ENCODE measurements at regions not wholly inside any gene's neighbourhood (a gene's known extent, or its start where the extent isn't known, plus 50 kb on each side); places are given as distances from the start of the nearest gene placed in this dataset.

GRCh38 chr2:194252127-194252526, 1404.9 kb upstream of the SLC39A10 start:
- no peak for TF ChIP-seq CTCF (IDR thresholded peaks at IDR 0.05; ENCODE audit: extremely low read depth, low read depth, low read length)
- no peak overlapping the region for H3K4me2 ChIP-seq (ENCODE audit: insufficient read depth, low read length)
- H3K27ac ChIP-seq (ENCODE audit: low read depth, low read length), result no peak overlapping the region
- H3K27me3 ChIP-seq (ENCODE audit: insufficient read depth, low read length), result no peaks in the 10 kb centered on the region
- no peaks in the 10 kb centered on the region for H3K79me2 ChIP-seq (ENCODE audit: insufficient read depth, low read length)
- no peaks in the 10 kb centered on the region for H3K9me3 ChIP-seq (ENCODE audit: low read depth, low read length)
- H3K4me3 ChIP-seq (ENCODE audit: insufficient read depth, low read length), result no peak overlapping the region
- H3K4me1 ChIP-seq (ENCODE audit: insufficient read depth, low read length), result no peaks in the 10 kb centered on the region
- H2AFZ ChIP-seq (ENCODE audit: low read length), result no peak overlapping the region
- no peak for DNase-seq (ENCODE audit: insufficient read length, low spot score, missing footprints)
- H3K36me3 ChIP-seq (ENCODE audit: insufficient read depth, low read length), result no peaks in the 10 kb centered on the region
- no peaks in the 10 kb centered on the region for H4K20me1 ChIP-seq (ENCODE audit: insufficient read depth, low read length)

- H3K4me2 ChIP-seq (ENCODE audit: insufficient read depth, low read length), result no peak overlapping the region
- no peaks in the 10 kb centered on the region for H3K79me2 ChIP-seq (ENCODE audit: insufficient read depth, low read length)
- H3K27me3 ChIP-seq (ENCODE audit: insufficient read depth, low read length), result no peaks in the 10 kb centered on the region
- no peak for DNase-seq (ENCODE audit: insufficient read length, low spot score, missing footprints)
- H3K27ac ChIP-seq (ENCODE audit: low read depth, low read length), result no peak overlapping the region
- H3K9me3 ChIP-seq (ENCODE audit: low read depth, low read length), result no peaks in the 10 kb centered on the region
- no peaks in the 10 kb centered on the region for H3K4me1 ChIP-seq (ENCODE audit: insufficient read depth, low read length)
- no peaks in the 10 kb centered on the region for H3K36me3 ChIP-seq (ENCODE audit: insufficient read depth, low read length)
- TF ChIP-seq CTCF (IDR thresholded peaks at IDR 0.05; ENCODE audit: extremely low read depth, low read depth, low read length), result no peak
- H2AFZ ChIP-seq (ENCODE audit: low read length), result no peak overlapping the region
- H3K4me3 ChIP-seq (ENCODE audit: insufficient read depth, low read length), result no peak overlapping the region
- no peaks in the 10 kb centered on the region for H4K20me1 ChIP-seq (ENCODE audit: insufficient read depth, low read length)
Observed at GRCh38 chr2:194232600-194232999, 1424.4 kb upstream of the SLC39A10 start.

GRCh38 chr2:194223218-194223617, 1433.8 kb upstream of the SLC39A10 start:
- no peaks in the 10 kb centered on the region for H3K27me3 ChIP-seq (ENCODE audit: insufficient read depth, low read length)
- no peaks in the 10 kb centered on the region for H3K36me3 ChIP-seq (ENCODE audit: insufficient read depth, low read length)
- no peak overlapping the region for H3K27ac ChIP-seq (ENCODE audit: low read depth, low read length)
- H3K4me2 ChIP-seq (ENCODE audit: insufficient read depth, low read length), result no peak overlapping the region
- no peak overlapping the region for H2AFZ ChIP-seq (ENCODE audit: low read length)
- no peak overlapping the region for H3K4me3 ChIP-seq (ENCODE audit: insufficient read depth, low read length)
- no peaks in the 10 kb centered on the region for H3K9me3 ChIP-seq (ENCODE audit: low read depth, low read length)
- TF ChIP-seq CTCF (IDR thresholded peaks at IDR 0.05; ENCODE audit: extremely low read depth, low read depth, low read length), result no peak
- no peaks in the 10 kb centered on the region for H3K4me1 ChIP-seq (ENCODE audit: insufficient read depth, low read length)
- no peak for DNase-seq (ENCODE audit: insufficient read length, low spot score, missing footprints)
- H4K20me1 ChIP-seq (ENCODE audit: insufficient read depth, low read length), result no peaks in the 10 kb centered on the region
- no peaks in the 10 kb centered on the region for H3K79me2 ChIP-seq (ENCODE audit: insufficient read depth, low read length)

- H3K27ac ChIP-seq (ENCODE audit: low read depth, low read length), result no peak overlapping the region
- H3K9me3 ChIP-seq (ENCODE audit: low read depth, low read length), result no peaks in the 10 kb centered on the region
- no peak overlapping the region for H3K4me2 ChIP-seq (ENCODE audit: insufficient read depth, low read length)
- no peak for DNase-seq (ENCODE audit: insufficient read length, low spot score, missing footprints)
- H3K4me1 ChIP-seq (ENCODE audit: insufficient read depth, low read length), result no peaks in the 10 kb centered on the region
- no peaks in the 10 kb centered on the region for H3K36me3 ChIP-seq (ENCODE audit: insufficient read depth, low read length)
- no peaks in the 10 kb centered on the region for H3K79me2 ChIP-seq (ENCODE audit: insufficient read depth, low read length)
- no peaks in the 10 kb centered on the region for H4K20me1 ChIP-seq (ENCODE audit: insufficient read depth, low read length)
- no peak overlapping the region for H2AFZ ChIP-seq (ENCODE audit: low read length)
- no peak overlapping the region for H3K4me3 ChIP-seq (ENCODE audit: insufficient read depth, low read length)
- H3K27me3 ChIP-seq (ENCODE audit: insufficient read depth, low read length), result no peaks in the 10 kb centered on the region
- TF ChIP-seq CTCF (IDR thresholded peaks at IDR 0.05; ENCODE audit: extremely low read depth, low read depth, low read length), result no peak
Observed at GRCh38 chr2:194214192-194214591, 1442.8 kb upstream of the SLC39A10 start.

All from osteoblast (primary cell).